Jurkat, Clone E6-1 (cell line): ENCODE measurements at regions not wholly inside any gene's neighbourhood (a gene's known extent, or its start where the extent isn't known, plus 50 kb on each side); places are given as distances from the start of the nearest gene placed in this dataset.
A peak's percentile ranks its signal among the peaks of the same experiment; 100 is the strongest.

Experiments
- DNase-seq: peaks from one replicate; pipeline ENCODE4 v3.0.0-alpha.2; 2011; ENCODE audit warnings: low read depth, low spot score
- H3K4me3 ChIP-seq: 2 replicates; pipeline ENCODE4 v1.5.1; 2011; ENCODE audit warnings: mild to moderate bottlenecking, low read length, control low read depth, moderate library complexity

GRCh38 chr20:39356908-39357307 is 394.8 kb downstream of the DHX35 start:
- DNase-seq = no peak
- no peak overlapping the region for H3K4me3 ChIP-seq

DNA sequence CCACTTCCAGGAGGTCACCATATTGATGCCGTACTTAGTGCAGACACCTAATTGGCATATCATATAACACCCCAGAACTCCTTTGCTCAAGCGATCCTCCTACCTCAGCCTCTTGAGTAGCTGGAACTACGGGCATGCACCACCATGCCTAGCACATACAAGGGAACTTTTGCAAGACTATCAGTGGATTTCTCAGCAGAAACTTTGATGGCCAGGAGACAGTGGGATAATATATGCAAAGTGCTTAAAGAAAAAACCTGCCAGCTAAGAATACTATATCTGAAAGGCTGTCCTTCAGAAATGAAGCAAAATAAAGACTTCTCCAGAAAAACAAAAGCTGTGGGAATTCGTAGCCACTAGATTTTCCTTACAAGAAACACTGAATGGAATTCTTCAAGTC is 387.1 kb downstream of the DHX35 start:
- no peak for DNase-seq
- no peak overlapping the region for H3K4me3 ChIP-seq

GRCh38 chr20:39347626-39348025 is 385.5 kb downstream of the DHX35 start:
- no peak for DNase-seq
- no peak overlapping the region for H3K4me3 ChIP-seq

DNA sequence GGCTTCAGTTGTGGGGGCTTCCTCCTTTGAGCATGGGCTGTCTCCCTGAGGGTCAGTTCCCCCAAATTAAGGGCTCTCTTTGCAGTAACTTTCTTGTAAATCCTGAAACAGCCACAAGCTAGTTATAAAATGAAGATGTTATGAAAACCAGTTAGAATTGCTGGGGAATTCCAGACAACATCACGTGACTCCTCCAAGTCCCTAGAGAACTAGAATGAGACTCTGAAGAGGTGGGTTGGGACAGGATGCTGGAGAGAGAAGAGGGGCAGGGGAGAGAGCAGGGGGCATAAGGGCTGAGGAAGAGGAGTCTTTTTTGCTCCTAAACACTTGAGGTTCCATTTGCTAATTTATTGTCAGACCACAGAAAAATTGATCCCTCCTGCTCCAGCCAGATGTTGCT is 380.3 kb downstream of the DHX35 start:
- no peak overlapping the region for H3K4me3 ChIP-seq
- DNase-seq = no peak

- no peak for DNase-seq
- no peak overlapping the region for H3K4me3 ChIP-seq
These were observed 376.6 kb downstream of the DHX35 start for GRCh38 chr20:39338469-39339376.

DNA sequence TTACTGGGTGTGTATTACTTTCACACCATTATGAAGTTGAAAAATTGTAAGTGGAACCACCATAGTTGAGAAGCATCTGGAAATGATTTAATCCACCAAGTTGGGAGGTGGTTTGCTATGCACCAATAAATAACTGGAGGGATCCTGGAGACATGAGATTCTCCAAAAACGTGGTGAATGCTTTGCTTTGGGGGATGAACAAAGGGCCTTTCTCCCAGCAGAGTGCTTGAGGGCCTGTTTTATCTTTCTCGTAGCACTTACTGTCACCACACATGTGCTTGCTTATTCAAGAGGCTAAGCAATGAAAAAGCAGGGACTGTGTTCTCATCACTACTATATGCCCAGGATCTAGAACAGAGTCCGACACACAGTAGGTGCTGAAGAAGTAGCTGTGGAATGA is 371.1 kb downstream of the DHX35 start:
- DNase-seq = no peak
- H3K4me3 ChIP-seq = no peak overlapping the region

GRCh38 chr20:39328347-39328746 is 366.2 kb downstream of the DHX35 start:
- no peak overlapping the region for H3K4me3 ChIP-seq
- no peak for DNase-seq

DNA sequence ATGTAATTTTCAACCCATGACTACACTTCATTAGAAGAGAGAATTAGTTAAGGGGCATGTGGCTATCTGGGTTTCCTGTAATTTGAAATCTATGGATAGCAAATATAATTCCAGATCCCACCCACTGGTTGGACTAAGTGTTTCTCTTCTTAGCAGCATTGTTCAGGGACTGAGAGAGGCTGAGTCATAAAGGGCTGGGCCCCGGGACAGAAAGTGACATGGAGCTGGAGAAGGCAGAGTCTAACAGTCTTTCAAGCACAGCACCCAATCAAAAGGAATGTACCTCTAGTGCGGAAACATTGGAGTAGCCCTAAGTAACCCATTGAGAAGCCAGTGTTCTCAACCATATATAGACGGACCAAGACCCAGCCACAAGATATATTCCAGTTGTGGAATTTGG is 363.9 kb downstream of the DHX35 start:
- H3K4me3 ChIP-seq = no peak overlapping the region

GRCh38 chr20:39318911-39319310 is 356.8 kb downstream of the DHX35 start:
- no peak overlapping the region for H3K4me3 ChIP-seq
- DNase-seq = no peak

More for the DNA sequence above, 363.9 kb downstream of the DHX35 start:
- DNase-seq = no peak

DNA sequence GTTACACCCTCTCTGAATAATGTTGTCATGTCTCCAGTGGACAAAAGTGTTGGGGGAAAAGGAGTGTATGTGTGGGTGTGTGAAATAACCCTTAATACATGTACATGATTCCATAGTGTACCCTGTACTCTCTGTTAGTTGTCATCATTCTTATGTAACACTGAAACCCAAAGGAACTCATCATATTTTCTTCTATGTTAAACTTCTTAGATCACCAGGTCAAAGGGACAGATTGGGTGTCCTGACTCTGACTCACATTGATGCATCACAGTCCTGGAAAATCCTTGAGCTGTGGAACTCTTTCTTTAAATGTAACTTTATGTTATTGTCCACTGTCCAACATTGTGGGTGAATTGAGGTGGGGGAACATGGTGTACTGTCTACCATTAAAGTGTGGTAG is 350.5 kb downstream of the DHX35 start:
- DNase-seq = no peak
- H3K4me3 ChIP-seq = no peak overlapping the region

DNA sequence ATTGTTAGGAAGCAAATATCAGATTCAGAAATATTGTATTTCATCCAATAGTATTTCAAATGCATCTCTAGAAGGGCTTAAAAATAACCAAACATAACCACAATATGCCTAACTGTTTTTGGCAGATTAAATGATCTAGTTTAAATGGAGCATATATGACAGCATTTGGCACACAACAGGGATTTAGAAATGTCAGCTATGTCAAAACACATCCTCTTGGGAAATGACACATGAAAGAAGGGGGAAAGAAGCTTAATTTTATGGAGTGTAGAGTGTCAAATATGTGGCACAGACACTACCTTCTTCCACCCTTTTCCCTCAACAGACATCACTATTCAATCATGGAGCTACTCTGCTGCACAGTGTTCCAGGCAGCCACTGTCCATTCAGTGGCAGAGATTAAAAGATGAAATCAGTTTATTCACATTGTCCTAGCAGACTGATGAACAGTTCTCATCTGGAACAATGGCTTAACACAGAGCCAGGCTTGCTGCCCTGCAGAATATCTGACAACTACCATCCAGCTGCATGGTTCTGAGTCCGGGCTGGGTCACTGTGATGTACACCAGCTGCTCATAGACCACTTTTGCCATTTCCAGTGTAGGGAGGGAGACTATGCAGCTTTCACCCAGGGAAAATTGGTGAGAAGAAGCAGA is 349.8 kb downstream of the DHX35 start:
- no peak for DNase-seq
- H3K4me3 ChIP-seq = no peak overlapping the region

GRCh38 chr20:39310363-39310995 is 348.3 kb downstream of the DHX35 start:
- peak; percentile 49 for DNase-seq
- H3K4me3 ChIP-seq = no peak overlapping the region

DNA sequence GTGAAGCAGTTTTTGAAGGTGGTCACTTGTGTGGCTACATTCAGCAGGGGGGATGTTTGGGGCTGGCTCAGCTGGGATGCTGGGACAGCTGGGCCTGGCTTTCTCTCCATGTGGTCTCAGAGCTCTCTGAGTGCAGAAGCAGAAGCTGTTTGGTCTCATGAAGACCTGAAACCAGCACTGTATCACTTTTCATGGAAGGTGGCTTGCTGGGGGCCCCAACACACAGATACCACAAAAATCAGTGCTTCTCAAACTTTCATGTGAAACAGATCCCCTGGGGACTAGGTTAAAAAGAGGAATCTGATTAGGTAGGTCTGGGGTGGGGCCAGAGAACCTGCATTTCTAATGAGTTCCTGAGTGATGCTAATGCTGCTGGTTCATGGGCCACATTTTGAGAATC is 347.3 kb downstream of the DHX35 start:
- DNase-seq = no peak
- H3K4me3 ChIP-seq = no peak overlapping the region

DNA sequence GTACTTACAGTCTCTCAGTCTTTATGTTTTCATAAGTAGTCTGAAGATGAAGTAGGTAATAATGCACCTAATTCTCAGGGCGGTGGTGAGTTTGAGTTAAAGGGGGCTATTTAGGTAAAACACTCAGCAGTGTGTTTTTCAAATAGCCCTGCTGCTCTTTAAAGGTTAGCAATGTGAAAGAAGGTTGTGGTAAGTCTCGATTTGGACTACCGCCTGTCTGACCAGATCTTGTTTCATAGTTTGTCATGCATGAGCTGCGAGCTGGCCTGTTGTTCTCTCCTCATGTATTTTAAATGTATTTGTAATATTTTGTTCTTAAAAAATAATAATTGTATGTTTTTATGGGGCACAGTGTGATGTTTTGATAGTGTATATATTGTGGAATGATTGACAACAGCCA is 340.2 kb downstream of the DHX35 start:
- no peak for DNase-seq

GRCh38 chr20:39299783-39300182 is 337.6 kb downstream of the DHX35 start:
- no peak for DNase-seq
- H3K4me3 ChIP-seq = no peak overlapping the region

More for the DNA sequence above, 340.2 kb downstream of the DHX35 start:
- no peak overlapping the region for H3K4me3 ChIP-seq

GRCh38 chr20:39298571-39299506 is 336.7 kb downstream of the DHX35 start:
- H3K4me3 ChIP-seq = no peak overlapping the region
- DNase-seq = no peak

DNA sequence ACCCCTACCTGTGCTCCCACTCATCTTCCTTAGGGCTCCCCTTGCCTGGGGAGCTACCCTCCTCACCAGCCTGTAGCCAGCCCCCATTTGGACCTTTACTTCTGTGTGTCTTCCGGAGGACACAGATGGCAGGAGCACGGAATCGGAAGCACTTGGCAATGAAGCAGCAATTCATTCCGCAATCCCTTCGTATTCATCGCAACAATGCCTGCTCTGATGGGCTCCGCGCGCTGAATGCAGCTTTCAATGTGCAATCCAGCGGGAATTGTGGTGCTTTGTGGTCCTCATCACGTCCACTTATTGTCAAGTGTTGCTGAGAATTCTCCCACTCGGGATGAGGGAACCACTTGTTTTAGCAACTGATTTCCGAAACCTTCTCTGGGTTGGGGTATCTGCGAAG is 336.0 kb downstream of the DHX35 start:
- DNase-seq = no peak
- no peak overlapping the region for H3K4me3 ChIP-seq

DNA sequence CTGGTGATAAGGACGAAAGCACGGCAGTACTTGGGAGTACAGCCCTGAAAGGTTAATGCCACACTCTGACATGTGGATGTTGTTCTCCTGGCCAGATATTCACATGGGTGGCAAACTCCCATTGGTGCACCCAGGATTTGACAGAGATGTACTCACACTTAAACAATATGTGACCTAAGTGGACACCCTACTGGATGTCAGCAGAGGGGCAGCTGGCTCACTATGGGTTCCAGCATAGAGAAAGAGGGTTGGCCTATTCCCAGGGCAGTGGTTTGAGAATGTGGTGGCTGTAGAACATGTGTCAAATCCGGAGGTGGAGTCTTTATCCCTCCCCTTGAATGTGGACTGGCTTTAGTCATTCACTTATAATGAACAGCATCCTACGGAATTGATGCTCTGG is 333.2 kb downstream of the DHX35 start:
- H3K4me3 ChIP-seq = no peak overlapping the region
- no peak for DNase-seq

DNA sequence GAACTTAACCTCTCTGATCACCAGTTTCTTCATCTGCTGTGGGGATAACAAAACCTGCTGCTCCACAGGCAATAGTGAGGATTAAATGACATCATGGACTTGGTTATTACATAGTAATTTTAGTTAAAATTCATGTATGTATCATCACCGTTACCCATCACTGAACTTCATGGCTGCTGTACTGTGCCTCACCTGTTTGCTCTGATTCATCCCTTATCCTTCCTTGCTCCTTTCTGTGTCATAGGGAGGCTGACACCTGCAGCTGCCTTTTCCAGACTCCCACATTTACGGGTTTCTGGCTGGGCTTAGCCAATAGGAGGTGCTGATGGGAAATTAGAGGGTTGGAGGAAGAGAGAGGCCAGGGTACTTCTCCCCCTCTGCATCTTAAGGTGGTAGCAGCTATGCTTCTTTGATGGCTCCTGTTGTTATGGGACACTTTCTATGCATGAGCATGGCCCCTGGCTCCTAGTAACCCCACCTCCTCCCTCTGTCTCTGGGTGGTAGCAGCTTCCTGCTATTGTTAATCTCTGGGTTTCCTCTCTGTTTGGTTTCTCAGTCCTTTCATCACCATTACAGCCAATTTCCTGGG is 332.1 kb downstream of the DHX35 start:
- no peak for DNase-seq
- H3K4me3 ChIP-seq = no peak overlapping the region
